Keratinocyte (primary cell): ENCODE measurements at regions not wholly inside any gene's neighbourhood (a gene's known extent, or its start where the extent isn't known, plus 50 kb on each side); places are given as distances from the start of the nearest gene placed in this dataset.

ENCODE experiments used
- DNase-seq: peaks from one replicate; pipeline ENCODE4 v3.0.0-alpha.2; 2011; ENCODE audit warnings: low read depth, missing footprints, low spot score
- FAIRE-seq: peaks from 2 replicates; lab custom pipeline; 2011; peaks lifted over from hg19 to GRCh38; lab: Jason Lieb, UNC
- H2AFZ ChIP-seq: 2 replicates; pipeline ENCODE4 v1.6.0; 2012; ENCODE audit warnings: low read length, control low read depth, inconsistent platforms; ENCODE audit not compliant: control insufficient read depth
- H3K27ac ChIP-seq: 2 replicates; pipeline ENCODE4 v1.5.1; 2011; ENCODE audit warnings: low read length; ENCODE audit not compliant: control insufficient read depth, insufficient read depth
- H3K27me3 ChIP-seq: 3 replicates; pipeline ENCODE4 v1.6.0; 2011; ENCODE audit warnings: low read length; ENCODE audit not compliant: control insufficient read depth, insufficient read depth; ENCODE audit errors: extremely low read depth
- H3K36me3 ChIP-seq, 2 experiments: 2 replicates in 1 of 2; 3 replicates in 1 of 2; pipeline ENCODE4 v1.5.1; 2011; ENCODE audit warnings: low read length in 2 of 2, mild to moderate bottlenecking in 1 of 2; ENCODE audit not compliant: control insufficient read depth in 2 of 2, insufficient read depth in 2 of 2; ENCODE audit errors: extremely low read depth in 1 of 2
- H3K4me1 ChIP-seq: 3 replicates; pipeline ENCODE4 v1.5.1; 2011; ENCODE audit warnings: low read length; ENCODE audit not compliant: control insufficient read depth, insufficient read depth; ENCODE audit errors: extremely low read depth
- H3K4me2 ChIP-seq: 3 replicates; pipeline ENCODE4 v1.6.0; 2011; ENCODE audit warnings: low read depth, low read length; ENCODE audit not compliant: control insufficient read depth, insufficient read depth; ENCODE audit errors: extremely low read depth
- H3K4me3 ChIP-seq, 3 experiments: fragments of 200-600 bp in 1 of 3; sonication (generic) in 1 of 3; 2 replicates in 2 of 3; 3 replicates in 1 of 3; pipeline ENCODE4 v1.5.1; 2011 to 2016; ENCODE audit warnings: low read length in 3 of 3, mild to moderate bottlenecking in 3 of 3, control low read depth in 2 of 3, inconsistent platforms in 1 of 3, low read depth in 1 of 3, mixed read lengths in 1 of 3, mixed run types in 1 of 3, moderate library complexity in 1 of 3; ENCODE audit not compliant: control insufficient read depth in 2 of 3, insufficient read depth in 2 of 3; ENCODE audit errors: extremely low read depth in 1 of 3
- H3K79me2 ChIP-seq: 2 replicates; pipeline ENCODE4 v1.6.0; 2012; ENCODE audit warnings: low read length; ENCODE audit not compliant: control insufficient read depth, insufficient read depth
- H3K9ac ChIP-seq: 3 replicates; pipeline ENCODE4 v1.6.0; 2011; ENCODE audit warnings: low read length; ENCODE audit not compliant: control insufficient read depth, insufficient read depth; ENCODE audit errors: extremely low read depth
- H3K9me1 ChIP-seq: 3 replicates; pipeline ENCODE4 v1.6.0; 2011; ENCODE audit warnings: low read length; ENCODE audit not compliant: control insufficient read depth, insufficient read depth; ENCODE audit errors: extremely low read depth
- H3K9me3 ChIP-seq: 2 replicates; pipeline ENCODE4 v1.5.1; 2012; ENCODE audit warnings: low read depth, low read length; ENCODE audit not compliant: control insufficient read depth
- H4K20me1 ChIP-seq: 3 replicates; pipeline ENCODE4 v1.6.0; 2011; ENCODE audit warnings: low read length; ENCODE audit not compliant: control insufficient read depth, insufficient read depth; ENCODE audit errors: extremely low read depth
- EZH2 ChIP-seq: IDR thresholded peaks from one replicate; pipeline ENCODE4 v1.6.1; 2012; ENCODE audit warnings: inconsistent platforms, mild to moderate bottlenecking, low read length, moderate library complexity
- dilution Hi-C: fragments of 300-500 bp; cut with MboI; formaldehyde crosslinking; loops from one replicate; pipeline ENCODE4 v1.7.0; 2020; ENCODE audit warnings: low sequenced_read_pairs; ENCODE audit not compliant: extremely low pct_ligation_motif_present
- TF ChIP-seq, protein P1 (sequence below), 3 experiments: IDR thresholded peaks in 1 of 3; conservative IDR thresholded peaks in 1 of 3; optimal IDR thresholded peaks in 1 of 3; 2 replicates in 2 of 3; 3 replicates in 1 of 3; pipeline versions ENCODE3 to v1.5.1; 2011; ENCODE audit warnings: low read length in 3 of 3, mild to moderate bottlenecking in 3 of 3, moderate library complexity in 2 of 3, control low read depth in 1 of 3, inconsistent platforms in 1 of 3; ENCODE audit not compliant: insufficient read depth in 2 of 3; ENCODE audit errors: extremely low read depth in 1 of 3

DNA sequence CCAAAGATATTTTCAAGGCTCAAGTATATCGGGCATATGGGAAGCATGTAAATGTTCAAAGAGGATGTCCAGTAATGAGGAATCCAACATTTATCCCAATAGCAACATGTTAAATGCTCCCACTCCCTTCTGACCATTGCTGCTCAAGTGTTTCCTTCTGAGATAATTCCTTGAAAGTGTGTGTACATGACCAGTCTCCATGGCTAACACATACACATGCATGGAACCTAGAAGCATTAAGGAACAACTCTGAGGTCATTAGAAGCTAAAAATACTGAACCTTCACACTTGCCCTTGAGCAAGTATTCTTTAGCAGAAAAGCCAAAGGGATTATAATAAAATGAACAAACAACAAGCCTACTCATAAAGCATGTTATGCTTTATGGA, 433.8 kb upstream of the TCF4 start:
- Histone ChIP-seq H3K9me1 (no peaks in the 10 kb centered on the region), H3K9ac (no peak overlapping the region), H3K79me2 (no peaks in the 10 kb centered on the region), H3K4me2 (no peak overlapping the region), H3K4me3 (no peak overlapping the region), H3K27ac (no peak overlapping the region), H3K36me3 (no peaks in the 10 kb centered on the region), H3K9me3 (no peaks in the 10 kb centered on the region), H3K4me1 (no peaks in the 10 kb centered on the region), H4K20me1 (no peaks in the 10 kb centered on the region), H3K27me3 (no peaks in the 10 kb centered on the region), H2AFZ (no peak overlapping the region)
- DNase-seq, result no peak
- TF ChIP-seq, protein P1, sequence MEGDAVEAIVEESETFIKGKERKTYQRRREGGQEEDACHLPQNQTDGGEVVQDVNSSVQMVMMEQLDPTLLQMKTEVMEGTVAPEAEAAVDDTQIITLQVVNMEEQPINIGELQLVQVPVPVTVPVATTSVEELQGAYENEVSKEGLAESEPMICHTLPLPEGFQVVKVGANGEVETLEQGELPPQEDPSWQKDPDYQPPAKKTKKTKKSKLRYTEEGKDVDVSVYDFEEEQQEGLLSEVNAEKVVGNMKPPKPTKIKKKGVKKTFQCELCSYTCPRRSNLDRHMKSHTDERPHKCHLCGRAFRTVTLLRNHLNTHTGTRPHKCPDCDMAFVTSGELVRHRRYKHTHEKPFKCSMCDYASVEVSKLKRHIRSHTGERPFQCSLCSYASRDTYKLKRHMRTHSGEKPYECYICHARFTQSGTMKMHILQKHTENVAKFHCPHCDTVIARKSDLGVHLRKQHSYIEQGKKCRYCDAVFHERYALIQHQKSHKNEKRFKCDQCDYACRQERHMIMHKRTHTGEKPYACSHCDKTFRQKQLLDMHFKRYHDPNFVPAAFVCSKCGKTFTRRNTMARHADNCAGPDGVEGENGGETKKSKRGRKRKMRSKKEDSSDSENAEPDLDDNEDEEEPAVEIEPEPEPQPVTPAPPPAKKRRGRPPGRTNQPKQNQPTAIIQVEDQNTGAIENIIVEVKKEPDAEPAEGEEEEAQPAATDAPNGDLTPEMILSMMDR (optimal IDR thresholded peaks at IDR 0.05 in 1 of 3, IDR thresholded peaks at IDR 0.05 in 1 of 3, conservative IDR thresholded peaks at IDR 0.05 in 1 of 3; ENCODE audit: extremely low read depth in 1 of 3, insufficient read depth in 2 of 3, low read length in 3 of 3), result no peak
- dilution Hi-C loops, result no loop called here
- FAIRE-seq, result no peak

DNA sequence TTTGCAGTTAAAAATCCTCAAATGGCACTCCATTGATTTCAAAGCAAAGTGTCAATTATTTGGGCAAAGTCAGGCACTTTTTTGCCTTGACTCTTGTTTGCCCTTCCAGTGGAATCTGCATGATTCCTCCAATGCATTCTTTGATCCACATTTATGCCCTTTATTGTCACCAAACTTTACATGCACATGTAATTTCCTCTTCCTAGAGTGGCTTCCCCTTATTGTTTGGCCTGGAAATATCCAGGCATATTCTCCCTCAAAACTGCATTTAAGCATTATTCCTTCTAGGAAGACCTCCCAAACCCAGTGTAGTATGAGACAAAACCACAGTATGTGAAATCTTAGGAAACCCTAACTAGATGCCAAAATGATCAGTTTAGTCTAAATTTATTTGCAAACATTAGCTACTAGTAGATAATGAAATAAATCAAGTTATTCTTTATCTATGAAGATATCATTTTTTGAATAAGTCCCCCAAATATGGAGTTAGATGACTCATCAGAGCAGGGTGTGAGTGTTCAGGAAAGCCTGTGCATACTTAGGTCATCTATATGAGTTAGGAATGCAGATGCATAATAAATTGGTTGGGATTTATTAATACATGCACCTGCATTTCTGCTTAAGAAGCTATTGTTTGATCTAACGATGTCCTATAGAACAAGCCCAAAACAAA, 433.3 kb upstream of the TCF4 start:
- TF ChIP-seq, protein P1 (optimal IDR thresholded peaks at IDR 0.05 in 1 of 3, IDR thresholded peaks at IDR 0.05 in 1 of 3, conservative IDR thresholded peaks at IDR 0.05 in 1 of 3; ENCODE audit: extremely low read depth in 1 of 3, insufficient read depth in 2 of 3, low read length in 3 of 3), result no peak
- TF ChIP-seq EZH2, result no peak
- H4K20me1 ChIP-seq, result no peaks in the 10 kb centered on the region
- dilution Hi-C loops, result no loop called here

More for the DNA sequence above, 433.3 kb upstream of the TCF4 start:
- H3K9ac ChIP-seq, result no peak overlapping the region
- H3K4me3 ChIP-seq, result no peak overlapping the region
- no peaks in the 10 kb centered on the region for H3K4me1 ChIP-seq
- H3K27me3 ChIP-seq, result no peaks in the 10 kb centered on the region
- no peak overlapping the region for H3K4me2 ChIP-seq
- no peak overlapping the region for H3K27ac ChIP-seq
- H3K79me2 ChIP-seq, result no peaks in the 10 kb centered on the region
- no peaks in the 10 kb centered on the region for H3K36me3 ChIP-seq
- no peaks in the 10 kb centered on the region for H3K9me3 ChIP-seq
- H2AFZ ChIP-seq, result no peak overlapping the region
- DNase-seq (no peak), FAIRE-seq (no peak)
- H3K9me1 ChIP-seq, result no peaks in the 10 kb centered on the region
